LoVo (cell line): ENCODE measurements at regions not wholly inside any gene's neighbourhood (a gene's known extent, or its start where the extent isn't known, plus 50 kb on each side); places are given as distances from the start of the nearest gene placed in this dataset.
"Not testable (repeated sequence)": the region's sequence is repeated elsewhere in the genome, so short reads cannot be mapped to it uniquely, and the experiment has no call there.

Experiments used
- DNase-seq: peaks from one replicate; pipeline ENCODE4 v3.0.0-alpha.2; 2016; ENCODE audit warnings: low spot score

GRCh38 chr3:191518861-191519260 is 57.9 kb downstream of the PYDC2 start:
- no peak for DNase-seq

DNA sequence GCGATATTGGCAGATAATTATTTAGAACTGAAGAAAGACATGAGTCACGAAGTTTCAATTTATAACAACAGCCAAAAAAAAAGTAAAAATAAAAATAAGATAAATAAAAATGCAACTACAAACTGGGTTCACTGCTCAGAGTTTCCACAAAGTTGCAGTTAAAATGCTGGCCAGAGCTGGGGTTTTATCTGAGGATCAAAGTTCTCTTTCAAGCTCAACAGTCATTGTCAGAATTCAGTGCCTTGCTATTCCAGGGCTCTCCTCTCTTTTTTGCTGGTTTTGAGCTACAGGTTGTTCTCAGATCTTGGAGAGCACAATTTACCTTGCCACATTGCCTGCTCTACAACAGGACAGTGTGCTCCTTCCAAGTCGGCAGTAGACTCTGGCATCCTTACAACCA is 60.1 kb downstream of the PYDC2 start:
- DNase-seq: no peak

DNA sequence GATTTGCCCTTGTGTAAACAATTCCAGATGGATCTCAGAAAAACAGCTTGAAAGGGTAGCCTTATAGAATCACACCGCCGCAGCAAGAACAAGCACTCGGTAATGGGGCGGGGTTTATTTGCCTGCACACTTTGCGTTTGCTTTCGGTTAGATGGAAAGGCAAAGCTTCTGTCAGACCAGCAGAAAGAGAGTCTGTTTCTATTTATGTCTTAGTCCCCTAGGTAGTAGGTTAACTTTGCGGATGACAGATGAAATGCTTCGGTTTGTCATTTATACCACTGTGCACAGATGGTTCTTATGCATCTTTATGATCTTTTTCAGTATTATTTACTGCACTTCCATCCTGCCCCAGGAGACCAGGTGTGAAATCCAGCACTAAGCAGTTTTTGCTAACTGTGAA is 62.2 kb downstream of the PYDC2 start:
- DNase-seq: no peak

- no peak for DNase-seq
Measured at GRCh38 chr3:191528589-191528988, 67.6 kb downstream of the PYDC2 start.

DNA sequence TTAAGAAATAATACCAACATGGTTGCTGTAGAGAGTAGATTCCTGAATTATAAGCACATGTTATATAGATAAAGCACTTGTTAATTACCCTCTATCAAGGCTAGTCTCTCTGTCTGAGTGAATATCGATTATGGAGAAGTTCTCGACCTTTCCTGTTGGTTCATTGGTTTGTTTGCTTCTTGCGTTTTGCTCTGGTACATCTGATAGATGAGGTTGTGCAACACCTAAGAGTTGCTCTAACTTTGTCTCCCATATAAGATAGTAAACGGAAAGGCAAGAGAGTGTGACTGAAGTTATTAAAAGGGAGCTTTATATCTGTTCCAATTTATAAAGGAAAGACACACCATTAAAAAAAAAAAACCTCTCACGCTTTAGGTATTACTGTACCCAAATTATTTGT is 69.0 kb downstream of the PYDC2 start:
- no peak for DNase-seq

- no peak for DNase-seq
Measured at GRCh38 chr3:191531434-191531972, 70.5 kb downstream of the PYDC2 start.

- DNase-seq: no peak
Measured at GRCh38 chr3:191543018-191543417, 82.1 kb downstream of the PYDC2 start.

DNA sequence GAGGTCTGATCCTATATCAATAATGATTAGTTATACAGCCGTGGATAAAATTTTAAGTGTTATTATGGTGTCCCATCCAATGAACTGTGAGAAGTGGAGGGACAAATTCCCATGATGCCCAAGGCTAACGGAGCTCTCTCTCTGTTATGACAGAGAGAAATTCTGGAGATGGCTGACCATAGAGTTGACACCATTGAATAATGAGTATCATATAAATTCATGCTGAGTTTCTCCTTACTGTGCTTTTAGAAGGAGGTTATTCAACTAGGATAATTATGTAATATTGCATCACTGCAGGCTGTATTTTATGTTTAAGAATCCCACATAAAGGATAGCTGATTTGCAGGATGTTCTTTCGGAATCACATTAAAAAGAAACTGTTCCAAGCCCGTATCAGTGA is 82.9 kb downstream of the PYDC2 start:
- no peak for DNase-seq

DNA sequence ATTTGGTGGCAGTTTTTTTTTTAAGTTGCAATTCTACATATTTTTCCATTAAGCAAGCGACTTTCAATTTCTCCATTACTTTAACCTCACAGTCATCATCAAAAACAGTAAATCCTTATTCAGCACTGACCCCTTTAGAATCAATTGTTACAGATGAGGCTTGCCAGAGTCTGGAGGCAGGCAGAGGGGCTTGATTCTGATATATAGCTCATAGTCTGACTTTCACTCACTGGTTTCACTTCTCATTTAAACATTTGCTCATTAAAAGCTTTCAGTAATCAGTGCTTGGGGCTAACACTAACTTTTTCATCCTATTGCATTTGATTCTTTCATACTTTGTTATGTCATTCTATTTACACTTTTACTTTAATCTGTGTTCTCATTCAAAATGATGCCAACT is 88.4 kb downstream of the PYDC2 start:
- DNase-seq: no peak

DNA sequence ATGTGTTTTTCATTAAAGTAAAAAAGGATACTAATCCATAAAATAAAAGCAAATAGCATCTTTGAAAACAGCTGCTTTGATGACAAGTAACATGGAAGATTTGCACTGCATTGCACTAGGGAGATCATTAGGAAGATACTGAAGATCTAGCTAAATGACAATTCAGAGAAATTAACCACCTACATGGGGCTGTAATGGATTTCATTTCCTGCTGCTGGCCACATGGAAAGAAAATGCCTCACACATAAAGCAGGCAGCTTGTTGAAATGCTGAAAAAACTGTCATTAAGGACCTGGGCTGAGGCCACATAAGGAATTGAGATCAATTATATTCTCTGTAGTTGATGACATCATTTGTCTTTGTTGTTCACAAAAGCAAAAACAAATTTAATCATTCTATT is 94.1 kb downstream of the PYDC2 start:
- DNase-seq: no peak

DNA sequence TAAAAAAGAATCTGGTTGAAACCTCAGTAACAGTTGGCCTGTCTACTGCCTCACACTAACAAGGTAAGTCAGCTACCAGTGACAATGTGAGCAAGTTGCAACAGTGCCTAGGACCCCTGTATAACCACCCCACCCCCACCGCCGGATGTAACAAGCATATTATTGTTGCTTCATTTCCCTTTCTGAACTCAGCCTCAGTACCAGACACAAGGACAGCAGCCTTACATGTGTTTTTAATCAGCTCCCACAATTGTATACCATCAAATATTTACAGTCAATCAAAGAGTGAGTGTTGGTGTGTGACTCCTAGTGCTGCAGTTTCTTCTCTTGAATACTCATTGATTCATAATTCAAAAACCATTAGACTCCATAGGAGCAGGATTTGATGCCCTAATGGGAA is 96.4 kb downstream of the PYDC2 start:
- DNase-seq: no peak

GRCh38 chr3:191563722-191564121 is 102.8 kb downstream of the PYDC2 start:
- no peak for DNase-seq

- no peak for DNase-seq
Measured at GRCh38 chr3:191566469-191566868, 105.5 kb downstream of the PYDC2 start.

DNA sequence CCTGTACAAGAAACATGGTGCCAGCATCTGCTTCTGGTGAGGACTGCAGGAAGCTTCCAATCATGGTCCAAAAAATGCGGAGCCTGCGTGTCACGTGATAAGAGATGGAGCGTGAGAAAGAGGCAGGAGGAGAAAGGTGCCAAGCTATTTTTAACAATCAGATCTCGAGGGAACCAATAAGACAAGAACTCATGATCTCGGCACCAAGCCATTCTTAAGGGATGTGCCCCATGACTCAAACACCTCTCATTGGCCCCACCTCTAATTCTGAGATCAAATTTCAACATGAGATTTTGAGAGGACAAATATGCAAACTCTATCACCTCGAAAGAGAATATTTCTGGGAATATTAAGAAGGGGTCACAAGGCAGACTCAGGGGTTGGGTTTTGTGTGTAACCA is 107.2 kb downstream of the PYDC2 start:
- no peak for DNase-seq

DNA sequence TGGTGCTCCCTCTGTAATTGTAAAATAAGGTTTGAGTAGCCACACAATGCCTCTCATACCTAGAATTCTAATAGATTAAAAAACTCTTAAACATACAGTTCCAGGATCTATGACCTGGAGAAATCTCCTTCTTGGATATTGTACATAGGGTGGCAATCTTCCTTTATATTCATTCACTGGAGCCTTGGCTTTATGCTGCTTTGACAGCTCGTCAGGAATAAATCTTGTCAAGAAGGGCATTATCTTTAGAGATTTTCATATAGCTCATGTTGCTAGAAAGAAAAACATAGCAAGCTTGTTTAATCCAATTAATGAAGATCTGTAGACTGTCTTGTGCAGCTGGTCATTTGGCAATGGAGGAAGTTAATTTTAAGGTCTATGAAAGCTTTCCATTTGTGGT is 131.1 kb downstream of the PYDC2 start:
- no peak for DNase-seq

- no peak for DNase-seq
Measured at GRCh38 chr3:191593486-191593885, 132.5 kb downstream of the PYDC2 start.

- DNase-seq: not testable (repeated sequence)
Measured at GRCh38 chr3:191615511-191615910, 154.5 kb downstream of the PYDC2 start.

GRCh38 chr3:191624299-191624698 is 163.3 kb downstream of the PYDC2 start:
- no peak for DNase-seq

DNA sequence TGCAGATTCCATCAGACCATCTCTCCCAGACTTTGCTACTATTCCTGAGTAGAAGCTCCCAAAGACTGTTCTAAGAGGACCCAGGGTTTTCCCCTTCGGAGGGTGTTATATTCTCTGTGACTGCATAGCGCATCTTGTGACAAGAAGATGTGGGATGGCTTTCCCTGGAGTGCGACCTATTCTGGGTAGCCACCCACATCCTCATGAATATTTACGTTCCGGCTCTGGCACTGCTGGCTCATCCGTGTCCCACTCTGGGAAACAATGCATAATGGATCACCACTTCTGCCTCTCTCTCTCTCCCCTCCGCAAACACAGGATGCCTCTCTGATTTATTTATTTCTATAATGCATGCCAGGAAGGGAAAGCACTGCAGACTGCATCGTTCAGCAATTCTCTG is 166.1 kb downstream of the PYDC2 start:
- no peak for DNase-seq

DNA sequence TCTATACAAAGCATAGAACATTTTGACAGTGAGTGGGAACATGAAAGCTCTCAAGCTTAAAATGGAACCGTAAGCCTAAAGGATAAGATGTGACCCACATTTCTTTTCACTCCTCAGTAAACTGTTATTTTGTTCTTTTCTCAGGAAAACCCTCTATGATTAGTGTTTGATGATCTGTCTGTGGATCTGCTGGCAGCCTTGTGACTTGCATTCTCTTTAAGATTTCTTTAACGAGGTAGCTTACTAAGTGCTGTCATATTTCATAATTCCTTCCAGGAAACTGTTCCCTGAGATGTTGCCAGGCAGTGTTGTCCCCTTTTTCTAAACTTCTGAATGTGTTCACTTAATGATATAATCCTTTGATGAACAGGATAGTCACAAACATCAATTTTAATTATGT is 167.6 kb downstream of the PYDC2 start:
- no peak for DNase-seq

- DNase-seq: no peak
Measured at GRCh38 chr3:191631496-191631895, 170.5 kb downstream of the PYDC2 start.

DNA sequence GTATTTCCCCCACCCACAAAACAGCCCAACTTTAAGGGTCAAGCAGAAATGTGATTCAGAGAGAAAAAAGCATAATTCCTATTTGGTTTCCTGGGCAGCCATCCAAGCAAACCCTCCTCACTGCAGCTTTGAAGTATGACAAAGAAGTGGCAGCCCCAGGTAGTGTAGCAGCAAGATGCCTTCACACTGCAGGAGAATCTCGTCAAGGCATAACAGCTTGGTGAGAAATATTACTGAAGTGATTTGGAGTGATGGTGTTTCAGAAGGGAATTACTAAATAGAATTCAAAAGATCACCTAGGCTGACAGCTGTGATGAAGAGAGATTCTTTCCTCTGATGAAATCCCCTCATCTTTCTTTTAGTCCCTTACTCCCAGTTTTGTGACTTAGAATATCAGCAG is 173.9 kb downstream of the PYDC2 start:
- DNase-seq: no peak

- no peak for DNase-seq
Measured at GRCh38 chr3:191637611-191638010, 176.6 kb downstream of the PYDC2 start.

DNA sequence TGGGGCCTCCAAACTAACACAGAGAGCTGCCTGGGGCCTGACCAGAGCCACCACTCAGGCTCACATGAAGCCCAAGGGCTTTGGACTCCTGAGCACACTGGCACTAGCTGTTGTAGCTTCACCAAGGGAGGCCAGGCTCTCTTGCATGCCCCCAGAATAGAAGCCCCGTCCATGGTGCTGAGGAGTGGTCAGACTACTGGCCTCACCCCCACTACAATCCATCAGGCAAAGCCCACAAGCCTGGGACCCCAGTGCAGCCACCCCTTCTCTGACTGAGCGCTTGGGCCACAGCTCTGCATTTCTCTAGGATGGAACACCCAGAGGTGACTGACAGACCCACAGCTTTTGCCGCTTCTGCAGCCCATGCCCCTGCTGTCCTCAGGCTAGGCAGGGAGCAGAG is 180.8 kb downstream of the PYDC2 start:
- DNase-seq: no peak

GRCh38 chr3:191644291-191644690 is 183.3 kb downstream of the PYDC2 start:
- no peak for DNase-seq
